ENCODE measurements at regions not wholly inside any gene's neighbourhood (a gene's known extent, or its start where the extent isn't known, plus 50 kb on each side); places are given as distances from the start of the nearest gene placed in this dataset.

- Histone ChIP-seq H2BK120ac (replicated peaks; ENCODE audit: low read depth, low read length) (no peak overlapping the region), H3K4me3 (ENCODE audit: extremely low read depth in 1 of 4, insufficient read depth in 2 of 4, low read depth in 3 of 4, low read length in 4 of 4) (no peak overlapping the region), H4K91ac (replicated peaks; ENCODE audit: insufficient read length, low read length) (no peak overlapping the region), H4K5ac (ENCODE audit: insufficient read length, low read depth, low read length) (no peak overlapping the region), H3K23ac (ENCODE audit: insufficient read length) (no peak overlapping the region), H3K27ac (ENCODE audit: low read depth, low read length) (no peak overlapping the region), H3K36me3 (ENCODE audit: control insufficient read depth in 2 of 4, insufficient read depth in 4 of 4, low read length in 3 of 4) (no peaks in the 10 kb centered on the region), H4K8ac (ENCODE audit: extremely low read depth, insufficient read depth, low read length) (no peak overlapping the region), H3K14ac (ENCODE audit: insufficient read length) (no peak overlapping the region), H3K23me2 (ENCODE audit: low read depth, low read length) (no peaks in the 10 kb centered on the region; the same call in 1 of the 2 replicates), H3K27me3 (replicated peaks in 1 of 4; ENCODE audit: control insufficient read depth in 3 of 4, extremely low read depth in 1 of 4, insufficient read depth in 3 of 4, low read length in 3 of 4) (no peaks in the 10 kb centered on the region), H3K4ac (replicated peaks; ENCODE audit: insufficient read length, low read depth, low read length) (no peak overlapping the region), H2BK20ac (ENCODE audit: low read length) (no peak overlapping the region), H2BK5ac (ENCODE audit: low read depth, low read length) (no peak overlapping the region), H3K79me1 (ENCODE audit: low read depth, low read length) (no peaks in the 10 kb centered on the region), H2BK15ac (ENCODE audit: low read length) (no peak overlapping the region), H3K79me2 (ENCODE audit: control insufficient read depth in 1 of 2, insufficient read depth in 2 of 2, low read length in 2 of 2) (no peaks in the 10 kb centered on the region), H3K9me3 (ENCODE audit: insufficient read depth in 2 of 2, low read depth in 1 of 2, low read length in 1 of 2) (no peaks in the 10 kb centered on the region), H3K4me2 (ENCODE audit: insufficient read depth in 1 of 2, low read depth in 2 of 2, low read length in 2 of 2) (no peak overlapping the region), H2AK5ac (ENCODE audit: low read depth, low read length) (no peak overlapping the region), H2BK12ac (ENCODE audit: low read depth, low read length) (no peak overlapping the region), H3K4me1 (replicated peaks in 1 of 4; ENCODE audit: control insufficient read depth in 3 of 4, insufficient read depth in 4 of 4, low read length in 3 of 4) (no peaks in the 10 kb centered on the region), H4K20me1 (replicated peaks in 1 of 2; ENCODE audit: control insufficient read depth in 1 of 2, insufficient read depth in 2 of 2, low read length in 2 of 2) (no peaks in the 10 kb centered on the region), H3K9ac (replicated peaks in 1 of 4; ENCODE audit: extremely low read depth in 1 of 4, low read depth in 3 of 4, low read length in 3 of 4) (no peak overlapping the region), H2AFZ (ENCODE audit: low read length) (no peak overlapping the region), H3K18ac (ENCODE audit: extremely low read depth, low read length) (no peak overlapping the region), H3K56ac (replicated peaks; ENCODE audit: insufficient read length, low read depth, low read length) (no peak overlapping the region)
- FAIRE-seq (no peak), DNase-seq (ENCODE audit: low read depth in 1 of 2, low spot score in 2 of 2) (no peak)
- ChIA-PET POLR2A (ENCODE audit: partially characterized antibody) (no interaction called here), CTCF (ENCODE audit: partially characterized antibody) (no interaction called here)
- TF ChIP-seq SAP30 (IDR thresholded peaks at IDR 0.05; ENCODE audit: insufficient read depth, insufficient replicate concordance, low read length) (no peak), POU5F1 (IDR thresholded peaks at IDR 0.05; ENCODE audit: low read depth, low read length) (no peak), YY1 (IDR thresholded peaks at IDR 0.05; ENCODE audit: low read depth, low read length) (no peak), RXRA (IDR thresholded peaks at IDR 0.05; ENCODE audit: insufficient read depth, low read depth, low read length) (no peak), CHD1 (IDR thresholded peaks at IDR 0.05; ENCODE audit: low read depth, low read length) (no peak), BCL11A (IDR thresholded peaks at IDR 0.05; ENCODE audit: low read depth in 2 of 2, low read length in 2 of 2) (no peak), CREB1 (IDR thresholded peaks at IDR 0.05) (no peak), SUZ12 (IDR thresholded peaks at IDR 0.05; ENCODE audit: low read length) (no peak), FOSL1 (IDR thresholded peaks at IDR 0.05; ENCODE audit: insufficient read depth, low read depth, low read length) (no peak), RNF2 (IDR thresholded peaks at IDR 0.05; ENCODE audit: borderline replicate concordance, low read depth, low read length, missing control alignments, poor library complexity, severe bottlenecking) (no peak), CHD2 (IDR thresholded peaks at IDR 0.05; ENCODE audit: low read length) (no peak), RBBP5 (IDR thresholded peaks at IDR 0.05; ENCODE audit: borderline replicate concordance, low read depth, low read length) (no peak)
- WGBS, 2 experiments (ENCODE audit: extremely low coverage in 1 of 2, insufficient coverage in 1 of 2, insufficient read length in 1 of 2, insufficient replicate concordance in 2 of 2, low coverage in 1 of 2, low lambda C conversion rate in 2 of 2, missing lambda C conversion rate in 1 of 2) = 100% methylated on average over 2 of the region's 2 CpGs; no CpG with 5 or more reads in 1 of the 2 experiments
These were observed 273.8 kb downstream of the TTC8 start for GRCh38 chr14:89098254-89098653.

Data from H1 (cell line).